ENCODE measurements at regions not wholly inside any gene's neighbourhood (a gene's known extent, or its start where the extent isn't known, plus 50 kb on each side); places are given as distances from the start of the nearest gene placed in this dataset.
A peak's percentile ranks its signal among the peaks of the same experiment; 100 is the strongest.

- no peaks in the 10 kb centered on the region for H3K27me3 ChIP-seq
- intact Hi-C loops (cut with DNase I) = no loop called here
- no peaks in the 10 kb centered on the region for H3K36me3 ChIP-seq
- no peaks in the 10 kb centered on the region for H3K9me3 ChIP-seq
- no peak for TF ChIP-seq CTCF (IDR thresholded peaks at IDR 0.05)
- H3K27ac ChIP-seq = peak overlapping the region in 2 of 10 donors; percentile 9 to 28
- ATAC-seq = peak in 1 of 8 donors; percentile 33
- WGBS, 2 donors = 37 to 60% methylated on average over 1 of the region's 1 CpG
- peaks cover 0 to 8% (median 0%) of the 10 kb centered on the region in 9 donors for H3K4me1 ChIP-seq
- no peak overlapping the region for H3K4me3 ChIP-seq
- DNase-seq = no peak
Measured at GRCh38 chr3:90054311-90054710, 946.9 kb downstream of the EPHA3 start.

GRCh38 chr3:90055666-90056065 lies 948.2 kb downstream of the EPHA3 start:
- H3K27ac ChIP-seq = no peak overlapping the region
- ATAC-seq (no peak), DNase-seq (no peak)
- H3K36me3 ChIP-seq = no peaks in the 10 kb centered on the region
- no peaks in the 10 kb centered on the region for H3K27me3 ChIP-seq
- H3K4me1 ChIP-seq = peaks cover 0 to 8% (median 0%) of the 10 kb centered on the region in 9 donors
- H3K9me3 ChIP-seq = no peaks in the 10 kb centered on the region
- WGBS, 2 donors = 43 to 44% methylated on average over 2 of the region's 2 CpGs
- no peak overlapping the region for H3K4me3 ChIP-seq
- intact Hi-C loops (cut with DNase I) = no loop called here
- TF ChIP-seq CTCF (IDR thresholded peaks at IDR 0.05) = no peak

DNA sequence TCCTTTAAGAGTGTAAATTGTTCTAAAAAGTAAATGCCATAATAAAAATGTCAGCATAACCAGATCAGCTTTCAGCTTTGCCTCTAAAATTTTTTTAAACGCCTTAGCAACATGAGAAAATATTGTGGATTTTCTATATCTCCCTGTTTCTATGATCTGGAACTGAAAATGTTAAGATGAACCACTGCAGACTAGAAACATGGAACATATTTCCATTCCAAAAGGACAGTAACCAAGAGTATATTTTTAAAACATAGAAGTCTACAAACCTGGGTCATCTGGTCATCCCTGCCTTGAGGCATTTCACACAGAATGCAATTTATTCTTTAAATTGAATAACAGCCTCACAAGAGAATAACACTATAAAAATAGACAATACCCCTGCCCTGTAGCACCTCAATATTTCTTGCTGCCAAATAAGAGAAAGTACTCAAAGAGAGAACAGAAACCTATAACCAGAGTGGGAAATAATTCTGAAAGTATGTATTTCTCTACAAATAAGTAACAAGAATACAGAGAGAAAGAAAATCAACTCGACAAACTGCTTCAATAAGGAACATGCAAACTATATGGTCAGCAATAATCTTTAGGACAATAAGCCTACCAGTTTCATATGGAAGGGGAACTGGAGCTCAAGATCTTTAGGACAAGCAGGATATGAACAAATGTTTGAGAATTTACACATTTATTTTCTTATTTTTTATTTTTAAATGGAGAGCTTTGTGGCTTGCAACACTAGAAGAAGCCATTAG lies 949.0 kb downstream of the EPHA3 start:
- intact Hi-C loops (cut with DNase I) = no loop called here
- H3K27me3 ChIP-seq = no peaks in the 10 kb centered on the region
- DNase-seq = no peak
- H3K4me3 ChIP-seq = no peak overlapping the region
- no peak for TF ChIP-seq CTCF (IDR thresholded peaks at IDR 0.05)
- ATAC-seq = no peak
- H3K9me3 ChIP-seq = no peaks in the 10 kb centered on the region
- peak overlapping the region in 1 of 10 donors; percentile 23 for H3K27ac ChIP-seq
- WGBS, 2 donors = 75 to 78% methylated on average over 2 of the region's 2 CpGs
- no peaks in the 10 kb centered on the region for H3K36me3 ChIP-seq
- peaks cover 0 to 8% (median 0%) of the 10 kb centered on the region in 9 donors for H3K4me1 ChIP-seq

GRCh38 chr3:90062016-90062415 lies 954.6 kb downstream of the EPHA3 start:
- Histone ChIP-seq H3K4me3 (no peak overlapping the region), H3K36me3 (no peaks in the 10 kb centered on the region), H3K27ac (no peak overlapping the region), H3K27me3 (no peaks in the 10 kb centered on the region), H3K4me1 (no peaks in the 10 kb centered on the region), H3K9me3 (no peaks in the 10 kb centered on the region)
- DNase-seq = no peak
- ATAC-seq = no peak
- intact Hi-C loops (cut with DNase I) = no loop called here
- no peak for TF ChIP-seq CTCF (IDR thresholded peaks at IDR 0.05)

All from heart right ventricle (tissue), 16 donors.